ENCODE measurements at regions not wholly inside any gene's neighbourhood (a gene's known extent, or its start where the extent isn't known, plus 50 kb on each side); places are given as distances from the start of the nearest gene placed in this dataset.

DNA sequence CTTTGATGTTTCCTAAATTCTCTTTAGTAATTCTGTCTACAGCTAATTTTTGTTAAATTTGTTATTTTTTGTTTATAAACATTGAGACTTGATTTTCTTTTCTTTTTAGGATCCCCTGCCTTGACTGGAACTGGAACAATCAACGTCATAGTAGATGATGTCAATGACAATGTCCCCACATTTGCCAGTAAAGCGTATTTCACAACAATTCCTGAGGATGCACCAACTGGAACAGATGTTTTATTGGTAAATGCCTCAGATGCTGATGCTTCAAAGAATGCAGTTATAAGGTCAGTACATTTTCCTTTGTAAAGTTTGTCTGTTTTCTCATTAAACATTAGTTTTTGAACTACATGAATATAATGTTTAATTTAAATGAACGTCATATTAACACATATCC lies 119.4 kb downstream of the FAT4 start:
- DNase-seq (ENCODE audit: low read depth): peak; percentile 56

GRCh38 chr4:125440814-125441213 lies 126.1 kb downstream of the FAT4 start:
- DNase-seq (ENCODE audit: low read depth): no peak
- H3K4me1 ChIP-seq (ENCODE audit: control insufficient read depth, insufficient read depth, low read length): no peaks in the 10 kb centered on the region
- no peak overlapping the region for H3K4me3 ChIP-seq (ENCODE audit: low read length)

More for the DNA sequence above, 119.4 kb downstream of the FAT4 start:
- Histone ChIP-seq H3K27me3 (replicated peaks; ENCODE audit: control insufficient read depth, insufficient read depth, low read length) (no peaks in the 10 kb centered on the region), H3K36me3 (ENCODE audit: control insufficient read depth, insufficient read depth, low read length, severe bottlenecking) (peaks cover 24% of the 10 kb centered on the region), H3K4me3 (ENCODE audit: low read length) (no peak overlapping the region), H3K9ac (ENCODE audit: low read length) (no peak overlapping the region), H3K9me3 (ENCODE audit: control insufficient read depth, low read length) (no peaks in the 10 kb centered on the region), H3K4me1 (ENCODE audit: control insufficient read depth, insufficient read depth, low read length) (peaks cover 29% of the 10 kb centered on the region)

DNA sequence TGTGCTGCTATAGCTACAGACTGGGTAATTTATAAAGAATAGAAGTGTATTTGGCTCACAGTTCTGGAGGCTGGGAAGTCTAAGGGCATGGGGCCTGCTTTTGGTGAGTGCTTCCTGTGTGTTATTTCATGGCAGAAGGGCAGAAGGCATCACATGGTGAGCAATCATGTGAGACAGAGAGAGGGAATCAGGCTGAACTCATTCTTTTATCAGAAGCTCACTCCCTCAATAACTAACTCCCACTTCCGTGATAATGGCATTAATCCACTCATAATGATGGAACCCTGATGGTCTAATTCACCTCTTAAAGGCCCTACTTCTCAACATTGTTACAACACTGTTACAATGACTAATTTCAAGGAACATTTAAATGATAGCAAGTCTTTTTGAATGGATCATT lies 129.4 kb downstream of the FAT4 start:
- H3K27me3 ChIP-seq (replicated peaks; ENCODE audit: control insufficient read depth, insufficient read depth, low read length): no peaks in the 10 kb centered on the region
- H3K9me3 ChIP-seq (ENCODE audit: control insufficient read depth, low read length): no peaks in the 10 kb centered on the region
- no peak overlapping the region for H3K9ac ChIP-seq (ENCODE audit: low read length)
- H3K4me3 ChIP-seq (ENCODE audit: low read length): no peak overlapping the region
- no peak for DNase-seq (ENCODE audit: low read depth)
- H3K4me1 ChIP-seq (ENCODE audit: control insufficient read depth, insufficient read depth, low read length): no peaks in the 10 kb centered on the region
- peaks cover 23% of the 10 kb centered on the region for H3K36me3 ChIP-seq (ENCODE audit: control insufficient read depth, insufficient read depth, low read length, severe bottlenecking)

More at GRCh38 chr4:125440814-125441213, 126.1 kb downstream of the FAT4 start:
- no peaks in the 10 kb centered on the region for H3K27me3 ChIP-seq (replicated peaks; ENCODE audit: control insufficient read depth, insufficient read depth, low read length)
- no peak overlapping the region for H3K9ac ChIP-seq (ENCODE audit: low read length)
- H3K9me3 ChIP-seq (ENCODE audit: control insufficient read depth, low read length): no peaks in the 10 kb centered on the region
- H3K36me3 ChIP-seq (ENCODE audit: control insufficient read depth, insufficient read depth, low read length, severe bottlenecking): peaks cover 18% of the 10 kb centered on the region

DNA sequence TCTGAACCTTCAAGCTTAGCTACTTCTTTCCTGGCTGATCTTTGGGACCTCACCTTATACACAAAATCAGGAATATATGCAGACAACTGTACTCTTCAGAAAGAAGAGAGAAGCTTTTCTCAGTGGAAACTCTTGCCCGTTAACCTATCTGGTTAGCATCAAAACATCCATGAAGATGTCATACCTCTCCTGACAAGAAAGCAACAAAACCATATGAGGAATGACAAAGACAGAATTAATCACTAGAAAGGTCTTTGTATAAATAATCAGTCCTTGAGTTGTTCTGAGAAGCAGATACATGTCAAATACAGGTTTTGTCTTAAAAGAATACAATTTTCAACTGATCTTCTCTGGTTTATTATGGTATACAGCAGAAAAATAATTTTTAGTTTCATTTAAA lies 130.8 kb downstream of the FAT4 start:
- Histone ChIP-seq H3K9ac (ENCODE audit: low read length) (no peak overlapping the region), H3K9me3 (ENCODE audit: control insufficient read depth, low read length) (no peaks in the 10 kb centered on the region), H3K4me3 (ENCODE audit: low read length) (no peak overlapping the region), H3K4me1 (ENCODE audit: control insufficient read depth, insufficient read depth, low read length) (no peaks in the 10 kb centered on the region), H3K27me3 (replicated peaks; ENCODE audit: control insufficient read depth, insufficient read depth, low read length) (no peaks in the 10 kb centered on the region), H3K36me3 (ENCODE audit: control insufficient read depth, insufficient read depth, low read length, severe bottlenecking) (peaks cover 33% of the 10 kb centered on the region)
- no peak for DNase-seq (ENCODE audit: low read depth)

- Histone ChIP-seq H3K4me1 (ENCODE audit: control insufficient read depth, insufficient read depth, low read length) (no peaks in the 10 kb centered on the region), H3K9ac (ENCODE audit: low read length) (no peak overlapping the region), H3K27me3 (replicated peaks; ENCODE audit: control insufficient read depth, insufficient read depth, low read length) (no peaks in the 10 kb centered on the region), H3K36me3 (ENCODE audit: control insufficient read depth, insufficient read depth, low read length, severe bottlenecking) (peaks cover 53% of the 10 kb centered on the region), H3K4me3 (ENCODE audit: low read length) (no peak overlapping the region), H3K9me3 (ENCODE audit: control insufficient read depth, low read length) (no peaks in the 10 kb centered on the region)
- DNase-seq (ENCODE audit: low read depth): no peak
These were observed 133.0 kb downstream of the FAT4 start for GRCh38 chr4:125447551-125448290.

DNA sequence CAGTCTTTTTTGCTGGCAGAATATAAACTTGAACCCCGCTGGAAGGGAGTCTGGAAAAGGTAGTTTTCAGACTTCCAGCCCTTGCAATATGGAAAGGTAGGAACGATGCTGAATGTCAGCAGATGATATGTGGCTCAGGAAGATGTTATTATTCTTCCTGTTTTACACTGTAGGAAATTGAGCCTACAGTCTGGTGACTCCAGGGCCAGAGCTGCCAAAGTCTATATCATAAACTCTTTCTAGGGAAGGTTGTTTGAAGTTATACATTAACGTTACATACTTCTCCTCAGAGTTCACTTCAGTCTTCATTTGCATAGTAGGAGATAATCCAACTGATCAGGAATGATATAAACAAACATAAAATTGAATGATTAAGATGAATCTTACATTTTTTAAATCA lies 141.3 kb downstream of the FAT4 start:
- Histone ChIP-seq H3K36me3 (ENCODE audit: control insufficient read depth, insufficient read depth, low read length, severe bottlenecking) (peaks cover 45% of the 10 kb centered on the region), H3K9me3 (ENCODE audit: control insufficient read depth, low read length) (no peaks in the 10 kb centered on the region), H3K27me3 (replicated peaks; ENCODE audit: control insufficient read depth, insufficient read depth, low read length) (no peaks in the 10 kb centered on the region), H3K4me3 (ENCODE audit: low read length) (no peak overlapping the region), H3K4me1 (ENCODE audit: control insufficient read depth, insufficient read depth, low read length) (no peaks in the 10 kb centered on the region), H3K9ac (ENCODE audit: low read length) (no peak overlapping the region)
- DNase-seq (ENCODE audit: low read depth): no peak

- no peak overlapping the region for H3K4me3 ChIP-seq (ENCODE audit: low read length)
- DNase-seq (ENCODE audit: low read depth): no peak
- H3K27me3 ChIP-seq (replicated peaks; ENCODE audit: control insufficient read depth, insufficient read depth, low read length): no peaks in the 10 kb centered on the region
- no peak overlapping the region for H3K9ac ChIP-seq (ENCODE audit: low read length)
- no peaks in the 10 kb centered on the region for H3K9me3 ChIP-seq (ENCODE audit: control insufficient read depth, low read length)
- no peaks in the 10 kb centered on the region for H3K4me1 ChIP-seq (ENCODE audit: control insufficient read depth, insufficient read depth, low read length)
- peaks cover 15% of the 10 kb centered on the region for H3K36me3 ChIP-seq (ENCODE audit: control insufficient read depth, insufficient read depth, low read length, severe bottlenecking)
These were observed 144.8 kb downstream of the FAT4 start for GRCh38 chr4:125459531-125459930.

DNA sequence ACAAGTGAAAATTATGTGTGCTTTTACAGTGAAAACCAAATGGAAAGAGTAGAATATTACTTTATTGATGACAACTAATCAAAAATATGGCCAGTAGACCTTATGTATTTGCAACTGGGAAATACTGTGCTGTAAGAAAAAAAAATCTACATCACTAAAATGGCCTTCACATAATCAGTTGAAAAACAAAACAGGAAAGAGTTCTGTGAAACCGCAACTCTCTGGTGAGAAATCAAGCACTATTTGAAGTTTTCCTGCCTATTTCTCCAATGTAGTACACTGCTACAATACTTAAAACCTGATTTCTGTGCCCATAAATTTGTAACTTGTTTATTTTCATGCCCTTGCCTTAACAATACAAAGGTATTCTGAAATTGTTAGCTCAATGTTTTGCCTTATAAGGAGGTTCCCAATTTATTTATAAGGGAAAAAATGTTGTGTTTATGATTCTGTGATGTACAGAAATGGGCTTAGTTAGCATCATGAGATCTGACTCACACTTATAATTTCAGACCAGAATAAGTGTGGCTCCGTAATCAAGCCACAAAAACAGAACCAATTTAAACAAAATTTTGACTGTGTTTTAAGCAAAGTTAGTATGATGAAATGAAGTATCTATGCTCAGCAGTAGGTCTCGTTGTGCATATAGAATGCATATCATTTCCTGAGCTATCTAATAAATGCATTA lies 147.1 kb downstream of the FAT4 start:
- Histone ChIP-seq H3K27me3 (replicated peaks; ENCODE audit: control insufficient read depth, insufficient read depth, low read length) (no peaks in the 10 kb centered on the region), H3K9me3 (ENCODE audit: control insufficient read depth, low read length) (no peaks in the 10 kb centered on the region), H3K4me1 (ENCODE audit: control insufficient read depth, insufficient read depth, low read length) (no peaks in the 10 kb centered on the region), H3K36me3 (ENCODE audit: control insufficient read depth, insufficient read depth, low read length, severe bottlenecking) (peaks cover 14% of the 10 kb centered on the region), H3K9ac (ENCODE audit: low read length) (no peak overlapping the region), H3K4me3 (ENCODE audit: low read length) (no peak overlapping the region)
- no peak for DNase-seq (ENCODE audit: low read depth)

GRCh38 chr4:125464146-125464545 lies 149.4 kb downstream of the FAT4 start:
- Histone ChIP-seq H3K36me3 (ENCODE audit: control insufficient read depth, insufficient read depth, low read length, severe bottlenecking) (peaks cover 27% of the 10 kb centered on the region), H3K27me3 (replicated peaks; ENCODE audit: control insufficient read depth, insufficient read depth, low read length) (no peaks in the 10 kb centered on the region), H3K9me3 (ENCODE audit: control insufficient read depth, low read length) (no peaks in the 10 kb centered on the region), H3K4me3 (ENCODE audit: low read length) (no peak overlapping the region), H3K4me1 (ENCODE audit: control insufficient read depth, insufficient read depth, low read length) (no peaks in the 10 kb centered on the region), H3K9ac (ENCODE audit: low read length) (no peak overlapping the region)
- peak; percentile 74 for DNase-seq (ENCODE audit: low read depth)

- Histone ChIP-seq H3K36me3 (ENCODE audit: control insufficient read depth, insufficient read depth, low read length, severe bottlenecking) (peaks cover 77% of the 10 kb centered on the region), H3K4me3 (ENCODE audit: low read length) (no peak overlapping the region), H3K9ac (ENCODE audit: low read length) (no peak overlapping the region), H3K4me1 (ENCODE audit: control insufficient read depth, insufficient read depth, low read length) (no peaks in the 10 kb centered on the region), H3K27me3 (replicated peaks; ENCODE audit: control insufficient read depth, insufficient read depth, low read length) (no peaks in the 10 kb centered on the region), H3K9me3 (ENCODE audit: control insufficient read depth, low read length) (no peaks in the 10 kb centered on the region)
- no peak for DNase-seq (ENCODE audit: low read depth)
These were observed 166.7 kb downstream of the FAT4 start for GRCh38 chr4:125481334-125482045.

GRCh38 chr4:125482822-125483221 lies 168.1 kb downstream of the FAT4 start:
- DNase-seq (ENCODE audit: low read depth): no peak
- H3K9ac ChIP-seq (ENCODE audit: low read length): no peak overlapping the region
- peaks cover 77% of the 10 kb centered on the region for H3K36me3 ChIP-seq (ENCODE audit: control insufficient read depth, insufficient read depth, low read length, severe bottlenecking)
- H3K9me3 ChIP-seq (ENCODE audit: control insufficient read depth, low read length): no peaks in the 10 kb centered on the region
- H3K4me1 ChIP-seq (ENCODE audit: control insufficient read depth, insufficient read depth, low read length): no peaks in the 10 kb centered on the region
- H3K4me3 ChIP-seq (ENCODE audit: low read length): no peak overlapping the region
- no peaks in the 10 kb centered on the region for H3K27me3 ChIP-seq (replicated peaks; ENCODE audit: control insufficient read depth, insufficient read depth, low read length)

Data from adipocyte (in vitro differentiated cells).